Fibroblast of lung (primary cell): ENCODE measurements at regions not wholly inside any gene's neighbourhood (a gene's known extent, or its start where the extent isn't known, plus 50 kb on each side); places are given as distances from the start of the nearest gene placed in this dataset.

Source experiments
- CTCF ChIP-seq, 2 donors: IDR thresholded peaks in 1 of 2; conservative IDR thresholded peaks in 1 of 2; 1 replicate in 1 of 2; 2 replicates in 1 of 2; pipeline ENCODE4 v1.5.1; 2011 to 2012; ENCODE audit warnings: low read length in 2 of 2, control low read depth in 1 of 2, inconsistent platforms in 1 of 2, low read depth in 1 of 2, mild to moderate bottlenecking in 1 of 2
- EZH2 ChIP-seq: IDR thresholded peaks from 2 replicates; pipeline ENCODE4 v1.5.1; 2012; ENCODE audit warnings: low read length, control low read depth, mild to moderate bottlenecking; ENCODE audit errors: missing control alignments

GRCh38 chr21:29230551-29231261 is 68.0 kb upstream of the BACH1 start:
- TF ChIP-seq CTCF (conservative IDR thresholded peaks at IDR 0.05 in 1 of 2, IDR thresholded peaks at IDR 0.05 in 1 of 2; ENCODE audit: low read depth in 1 of 2, low read length in 2 of 2) = no peak
- no peak for TF ChIP-seq EZH2
